OCI-LY7 (cell line): ENCODE measurements at regions not wholly inside any gene's neighbourhood (a gene's known extent, or its start where the extent isn't known, plus 50 kb on each side); places are given as distances from the start of the nearest gene placed in this dataset.

ENCODE experiments used
- BruUV-seq: library from RNA; stranded (reverse); fragments of 400-500 nt; replicated peaks from 2 replicates; lab custom pipeline; 2021; lab: Mats Ljungman, UMichigan
- CTCF ChIA-PET: fragments of 300-600 bp; sonication (Branson Sonifier 250); formaldehyde crosslinking; loops from one replicate; lab custom pipeline; 2022; ENCODE audit warnings: antibody characterized with exemption; ENCODE audit not compliant: unreplicated experiment; lab: Charles Lee
- POLR2A ChIA-PET: fragments of 300-600 bp; sonication (Branson Sonifier 250); formaldehyde crosslinking; loops from one replicate; lab custom pipeline; 2022; ENCODE audit warnings: antibody characterized with exemption; lab: Charles Lee
- DNase-seq: peaks from one replicate; pipeline ENCODE4 v3.0.0-alpha.2; 2015; ENCODE audit warnings: low spot score
- H2AFZ ChIP-seq: fragments of 200-600 bp; sonication (generic), shearing (Covaris generic); 2 replicates; pipeline ENCODE4 v1.6.1; 2014; ENCODE audit warnings: mild to moderate bottlenecking, antibody characterized with exemption, low read length, moderate library complexity
- H3K27ac ChIP-seq: fragments of 200-600 bp; sonication (generic); 2 replicates; pipeline ENCODE4 v1.5.1; 2014; ENCODE audit warnings: mixed run types, low read depth, mild to moderate bottlenecking, moderate library complexity, low read length, inconsistent platforms; ENCODE audit not compliant: poor library complexity, severe bottlenecking
- H3K36me3 ChIP-seq: fragments of 200-600 bp; sonication (generic); 2 replicates; pipeline ENCODE4 v1.6.1; 2014; ENCODE audit warnings: mild to moderate bottlenecking, antibody characterized with exemption, low read length, moderate library complexity, mixed read lengths; ENCODE audit not compliant: insufficient read depth
- H3K4me1 ChIP-seq: fragments of 200-600 bp; sonication (generic); 2 replicates; pipeline ENCODE4 v1.5.1; 2014; ENCODE audit warnings: mild to moderate bottlenecking, low read length; ENCODE audit not compliant: insufficient read depth, poor library complexity, severe bottlenecking
- H3K4me2 ChIP-seq: fragments of 200-600 bp; sonication (generic); 2 replicates; pipeline ENCODE4 v1.6.1; 2014; ENCODE audit warnings: mild to moderate bottlenecking, low read length
- H3K4me3 ChIP-seq: fragments of 200-600 bp; sonication (generic); 2 replicates; pipeline ENCODE4 v1.5.1; 2014; ENCODE audit warnings: mild to moderate bottlenecking, low read depth, low read length; ENCODE audit not compliant: poor library complexity, severe bottlenecking
- H3K79me2 ChIP-seq: fragments of 200-600 bp; sonication (generic); 2 replicates; pipeline ENCODE4 v1.6.1; 2016; ENCODE audit warnings: low read depth, mild to moderate bottlenecking, low read length, moderate library complexity, mixed read lengths; ENCODE audit not compliant: insufficient read depth
- H3K9me2 ChIP-seq: fragments of 200-600 bp; sonication (generic); 2 replicates; pipeline ENCODE4 v1.6.1; 2016; ENCODE audit warnings: mild to moderate bottlenecking, low read length, mixed read lengths; ENCODE audit not compliant: insufficient read depth
- H3K9me3 ChIP-seq: fragments of 200-600 bp; sonication (generic); 2 replicates; pipeline ENCODE4 v1.6.1; 2014; ENCODE audit warnings: mild to moderate bottlenecking, mixed run types, low read length, mixed read lengths
- H4K20me1 ChIP-seq: fragments of 200-600 bp; sonication (generic); 2 replicates; pipeline ENCODE4 v1.6.1; 2014; ENCODE audit warnings: mild to moderate bottlenecking, antibody characterized with exemption, low read length, moderate library complexity, mixed read lengths; ENCODE audit not compliant: insufficient read depth
- CTCF ChIP-seq: fragments of 200-600 bp; sonication (generic); conservative IDR thresholded peaks from 2 replicates; pipeline ENCODE4 v1.5.1; 2014; ENCODE audit warnings: mild to moderate bottlenecking, antibody characterized with exemption, low read length, moderate library complexity, mixed read lengths
- EZH2phosphoT487 ChIP-seq: fragments of 200-600 bp; sonication (generic); IDR thresholded peaks from 2 replicates; pipeline ENCODE4 v1.6.1; 2018; ENCODE audit warnings: low read depth, borderline replicate concordance, mild to moderate bottlenecking, mixed run types, antibody characterized with exemption, low read length, moderate library complexity, mixed read lengths
- intact Hi-C: fragments of 100-400 bp; cut with micrococcal nuclease; formaldehyde crosslinking; loops from one replicate; pipeline ENCODE4 v1.10.0; 2022; ENCODE audit not compliant: unreplicated experiment

DNA sequence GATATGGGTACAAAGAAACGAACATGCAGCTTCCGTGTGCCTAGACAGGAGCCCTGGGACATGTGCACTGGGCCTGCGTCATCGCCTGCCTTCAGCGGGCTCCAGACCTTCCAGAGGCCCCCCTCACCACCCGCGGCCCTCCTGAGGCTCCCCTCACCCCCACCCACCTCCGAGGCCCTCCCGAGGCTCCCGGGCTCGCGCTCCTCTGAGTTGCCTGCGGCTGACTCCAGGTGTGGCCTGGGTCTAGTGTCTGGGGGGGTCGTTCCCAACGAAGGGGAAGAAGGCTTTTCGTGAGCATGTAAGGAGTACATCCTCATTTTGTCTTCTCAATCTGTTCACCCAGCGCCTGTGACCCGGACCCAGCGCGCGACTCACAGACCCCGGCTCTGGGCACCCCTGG lies 177.3 kb upstream of the ZNF32 start:
- no peak overlapping the region for H3K4me3 ChIP-seq
- H4K20me1 ChIP-seq: no peaks in the 10 kb centered on the region
- DNase-seq: no peak
- H3K4me2 ChIP-seq: no peak overlapping the region
- no peaks in the 10 kb centered on the region for H3K4me1 ChIP-seq
- ChIA-PET POLR2A (no interaction called here), CTCF (no interaction called here)
- H3K36me3 ChIP-seq: no peaks in the 10 kb centered on the region
- intact Hi-C loops: no loop called here
- BruUV-seq: no TSS peak
- no peaks in the 10 kb centered on the region for H3K79me2 ChIP-seq
- H3K9me2 ChIP-seq: no peaks in the 10 kb centered on the region
- no peak for TF ChIP-seq CTCF
- no peak for TF ChIP-seq EZH2phosphoT487
- H3K27ac ChIP-seq: no peak overlapping the region
- no peak overlapping the region for H2AFZ ChIP-seq
- no peaks in the 10 kb centered on the region for H3K9me3 ChIP-seq

DNA sequence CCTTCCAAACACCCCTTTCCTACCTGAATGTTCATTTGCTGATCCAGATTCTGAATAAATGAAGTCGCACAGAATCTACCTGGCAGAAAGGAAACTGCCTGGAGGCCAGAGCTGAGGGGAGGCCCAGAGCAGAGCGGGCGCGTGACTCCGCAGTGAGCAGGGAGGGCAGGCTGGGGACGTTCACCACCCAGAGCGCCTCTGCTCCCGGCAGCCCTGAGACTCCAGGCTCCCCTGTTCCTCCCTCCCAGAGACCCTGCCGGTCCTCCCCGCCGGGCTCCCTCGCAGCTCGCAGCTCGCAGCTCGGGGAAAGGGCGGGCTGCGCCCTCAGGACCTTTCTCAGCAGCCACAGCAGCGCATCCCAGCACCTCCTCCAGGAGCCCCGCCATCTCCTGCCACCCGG lies 176.7 kb upstream of the ZNF32 start:
- Histone ChIP-seq H3K9me2 (no peaks in the 10 kb centered on the region), H3K9me3 (no peaks in the 10 kb centered on the region), H3K27ac (no peak overlapping the region), H3K79me2 (no peaks in the 10 kb centered on the region), H3K4me2 (no peak overlapping the region), H4K20me1 (no peaks in the 10 kb centered on the region), H2AFZ (no peak overlapping the region), H3K36me3 (no peaks in the 10 kb centered on the region), H3K4me1 (no peaks in the 10 kb centered on the region), H3K4me3 (no peak overlapping the region)
- no TSS peak for BruUV-seq
- intact Hi-C loops: no loop called here
- ChIA-PET POLR2A (no interaction called here), CTCF (no interaction called here)
- TF ChIP-seq EZH2phosphoT487 (no peak), CTCF (no peak)
- DNase-seq: no peak

- H3K9me3 ChIP-seq: no peaks in the 10 kb centered on the region
- no peak for TF ChIP-seq CTCF
- TF ChIP-seq EZH2phosphoT487: no peak
- no peaks in the 10 kb centered on the region for H3K4me1 ChIP-seq
- POLR2A ChIA-PET: interaction anchor here (0.7 kb wide), 1 partner anchor 158 kb away, joined by 4 read pairs; no protein-coding TSS in a partner anchor
- no peak for DNase-seq
- H3K4me3 ChIP-seq: no peak overlapping the region
- intact Hi-C loops: no loop called here
- no peaks in the 10 kb centered on the region for H3K79me2 ChIP-seq
- BruUV-seq: no TSS peak
- CTCF ChIA-PET: no interaction called here
- H4K20me1 ChIP-seq: no peaks in the 10 kb centered on the region
- no peaks in the 10 kb centered on the region for H3K9me2 ChIP-seq
- H3K36me3 ChIP-seq: no peaks in the 10 kb centered on the region
- H2AFZ ChIP-seq: no peak overlapping the region
- H3K27ac ChIP-seq: no peak overlapping the region
- no peak overlapping the region for H3K4me2 ChIP-seq
These were observed 176.3 kb upstream of the ZNF32 start for GRCh38 chr10:43824934-43825333.
